Chondrocyte (in vitro differentiated cells): ENCODE measurements at regions not wholly inside any gene's neighbourhood (a gene's known extent, or its start where the extent isn't known, plus 50 kb on each side); places are given as distances from the start of the nearest gene placed in this dataset.

Experiments used
- DNase-seq: peaks from one replicate; pipeline ENCODE4 v3.0.0; 2021; ENCODE audit warnings: mixed read lengths, low spot score
- H3K27ac Mint-ChIP-seq: one replicate; pipeline ENCODE4 v1.8.0; 2021; ENCODE audit warnings: mild to moderate bottlenecking, moderate library complexity, mixed read lengths; ENCODE audit not compliant: unreplicated experiment
- H3K27me3 Mint-ChIP-seq: 2 replicates; pipeline ENCODE4 v1.8.0; 2021; ENCODE audit warnings: low read depth, mixed read lengths
- H3K36me3 Mint-ChIP-seq: 2 replicates; pipeline ENCODE4 v1.8.0; 2021; ENCODE audit warnings: low read depth, mixed read lengths
- H3K4me1 Mint-ChIP-seq: 2 replicates; pipeline ENCODE4 v1.8.0; 2021; ENCODE audit warnings: low read depth, mild to moderate bottlenecking, mixed read lengths
- H3K4me3 Mint-ChIP-seq: one replicate; pipeline ENCODE4 v1.8.0; 2021; ENCODE audit warnings: mild to moderate bottlenecking, moderate library complexity, mixed read lengths; ENCODE audit not compliant: unreplicated experiment
- H3K9me3 Mint-ChIP-seq: 2 replicates; pipeline ENCODE4 v1.8.0; 2021; ENCODE audit warnings: low read depth, mixed read lengths
- CTCF ChIP-seq: fragments of 200-600 bp; sonication (generic); IDR thresholded peaks from 2 replicates; pipeline ENCODE4 v1.5.0; 2021; ENCODE audit warnings: antibody characterized with exemption, mild to moderate bottlenecking, moderate library complexity

DNA sequence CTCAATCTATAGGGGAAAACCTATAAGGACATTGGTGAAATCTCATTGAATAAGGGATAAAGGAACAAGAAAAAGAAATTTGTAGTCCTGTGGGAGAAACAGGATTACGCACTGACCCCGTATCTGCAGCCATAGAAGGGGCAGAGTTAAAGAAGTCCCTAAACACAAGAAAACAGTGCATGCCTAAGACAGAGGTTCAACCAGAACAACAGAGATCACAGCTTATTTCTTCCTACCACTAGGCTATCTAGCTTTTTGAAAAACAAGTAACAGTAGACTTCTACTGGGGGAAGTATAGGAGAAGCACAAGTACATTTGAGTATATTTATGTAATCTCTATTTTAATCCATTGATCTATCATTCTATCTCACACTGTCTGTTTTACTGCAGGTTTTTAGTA lies 485.2 kb upstream of the REG3G start:
- Mint-ChIP-seq H3K4me1 (no peaks in the 10 kb centered on the region), H3K9me3 (peaks cover 4% of the 10 kb centered on the region), H3K36me3 (no peaks in the 10 kb centered on the region), H3K27me3 (no peaks in the 10 kb centered on the region), H3K4me3 (no peak overlapping the region), H3K27ac (no peak overlapping the region)
- DNase-seq, result no peak
- no peak for TF ChIP-seq CTCF

DNA sequence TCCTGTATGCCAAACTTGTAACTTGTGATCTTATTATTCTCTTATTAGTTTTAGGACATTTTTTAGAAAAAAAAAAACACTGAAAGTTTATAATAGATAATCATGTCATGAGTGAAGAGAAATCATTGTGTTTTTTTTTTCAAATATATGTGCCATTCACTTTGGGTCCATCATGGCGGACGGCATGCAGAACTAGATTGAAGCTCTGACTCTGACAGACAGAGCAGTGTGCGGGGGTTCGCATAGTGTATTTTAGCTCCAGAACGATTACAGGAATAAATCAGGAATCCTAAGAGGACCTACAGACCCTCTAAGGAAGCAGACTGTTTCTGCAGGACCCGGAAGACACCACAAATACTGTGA lies 484.4 kb upstream of the REG3G start:
- H3K9me3 Mint-ChIP-seq, result peaks cover 4% of the 10 kb centered on the region

GRCh38 chr2:78541451-78542267 lies 483.8 kb upstream of the REG3G start:
- no peaks in the 10 kb centered on the region for H3K4me1 Mint-ChIP-seq
- H3K36me3 Mint-ChIP-seq, result no peaks in the 10 kb centered on the region
- H3K4me3 Mint-ChIP-seq, result no peak overlapping the region
- H3K27ac Mint-ChIP-seq, result no peak overlapping the region
- DNase-seq, result no peak
- TF ChIP-seq CTCF, result no peak
- peaks cover 4% of the 10 kb centered on the region for H3K9me3 Mint-ChIP-seq
- no peaks in the 10 kb centered on the region for H3K27me3 Mint-ChIP-seq

More for the DNA sequence above, 484.4 kb upstream of the REG3G start:
- Mint-ChIP-seq H3K27me3 (no peaks in the 10 kb centered on the region), H3K4me3 (no peak overlapping the region), H3K27ac (no peak overlapping the region), H3K36me3 (no peaks in the 10 kb centered on the region), H3K4me1 (no peaks in the 10 kb centered on the region)
- no peak for DNase-seq
- no peak for TF ChIP-seq CTCF

- Mint-ChIP-seq H3K9me3 (peaks cover 4% of the 10 kb centered on the region), H3K27me3 (peaks cover 3% of the 10 kb centered on the region), H3K4me3 (no peak overlapping the region), H3K4me1 (no peaks in the 10 kb centered on the region), H3K36me3 (no peaks in the 10 kb centered on the region), H3K27ac (no peak overlapping the region)
- TF ChIP-seq CTCF, result no peak
- no peak for DNase-seq
Measured at GRCh38 chr2:78546843-78547242, 478.7 kb upstream of the REG3G start.

DNA sequence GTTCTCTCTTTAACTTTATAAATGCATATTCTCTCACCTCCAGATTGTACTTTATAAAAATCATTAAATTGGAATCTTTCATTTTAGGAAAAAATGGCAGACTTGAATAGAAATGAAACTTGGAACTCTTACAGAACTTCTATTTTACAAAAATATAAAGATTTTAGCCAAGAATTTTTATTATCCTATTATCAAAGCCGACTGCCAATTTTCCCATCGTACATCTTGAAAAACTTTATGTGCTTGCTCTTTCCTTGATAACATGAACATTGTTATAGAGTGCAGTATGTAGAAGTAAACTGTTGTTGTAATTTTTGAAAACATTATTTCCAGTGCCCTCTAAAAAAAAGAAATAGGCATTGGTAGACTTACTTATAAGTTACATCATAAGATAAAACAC lies 475.7 kb upstream of the REG3G start:
- Mint-ChIP-seq H3K36me3 (no peaks in the 10 kb centered on the region), H3K4me1 (no peaks in the 10 kb centered on the region), H3K4me3 (no peak overlapping the region), H3K27ac (no peak overlapping the region), H3K27me3 (peaks cover 6% of the 10 kb centered on the region), H3K9me3 (no peaks in the 10 kb centered on the region)
- no peak for TF ChIP-seq CTCF
- no peak for DNase-seq
